AG08396 (cell line): ENCODE measurements at regions not wholly inside any gene's neighbourhood (a gene's known extent, or its start where the extent isn't known, plus 50 kb on each side); places are given as distances from the start of the nearest gene placed in this dataset.

Experiments
- DNase-seq: peaks from one replicate; pipeline ENCODE4 v3.0.0; 2012; ENCODE audit warnings: low spot score, mixed read lengths

DNA sequence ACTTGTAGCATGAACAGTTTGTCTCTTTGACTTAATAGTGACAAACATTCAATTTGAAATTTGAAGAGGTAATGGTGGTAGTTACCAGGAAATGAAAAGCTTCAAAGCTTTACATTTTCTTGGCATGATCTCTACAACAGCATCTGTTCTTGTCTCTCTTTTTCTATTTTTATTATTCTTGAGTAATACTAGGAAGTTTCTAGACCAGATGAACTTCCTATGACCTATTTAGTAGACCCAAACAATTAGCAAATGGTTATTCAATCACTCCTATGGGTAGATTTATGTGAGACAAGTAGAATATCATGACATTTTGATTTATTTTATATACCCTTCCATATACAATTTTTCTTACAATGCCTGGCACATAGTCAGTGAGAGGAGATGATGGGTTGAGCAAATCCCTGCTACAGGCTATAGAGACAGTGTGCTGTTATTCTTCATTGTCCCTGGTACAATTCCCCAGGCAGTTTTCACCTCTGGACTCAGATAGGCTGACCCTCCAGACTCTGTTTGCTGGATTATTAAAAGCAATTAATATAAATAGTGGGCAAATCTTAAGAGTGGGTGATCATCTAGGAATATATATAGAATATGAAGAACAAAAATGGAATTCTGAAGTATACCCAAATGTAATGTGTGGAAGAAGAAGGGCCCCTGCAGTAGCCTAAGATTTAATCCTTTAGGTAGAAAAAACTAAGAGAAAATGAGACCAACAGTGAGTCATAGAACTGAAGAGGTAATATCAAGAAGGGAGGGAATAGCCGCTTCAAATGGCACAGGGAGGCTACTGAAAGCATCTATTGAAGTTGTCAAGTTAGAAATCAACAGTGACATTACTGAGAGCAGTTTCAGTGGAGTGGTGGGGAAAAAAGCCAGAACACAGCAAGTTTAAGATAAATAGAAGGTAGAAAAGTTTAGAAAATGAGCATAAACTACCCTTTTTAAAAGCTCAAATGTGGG is 512.0 kb downstream of the FOXG1 start:
- no peak for DNase-seq

- peak; percentile 5 for DNase-seq
Observed at GRCh38 chr14:29282169-29282568, 515.6 kb downstream of the FOXG1 start.

GRCh38 chr14:29290441-29290840 is 523.9 kb downstream of the FOXG1 start:
- no peak for DNase-seq

DNA sequence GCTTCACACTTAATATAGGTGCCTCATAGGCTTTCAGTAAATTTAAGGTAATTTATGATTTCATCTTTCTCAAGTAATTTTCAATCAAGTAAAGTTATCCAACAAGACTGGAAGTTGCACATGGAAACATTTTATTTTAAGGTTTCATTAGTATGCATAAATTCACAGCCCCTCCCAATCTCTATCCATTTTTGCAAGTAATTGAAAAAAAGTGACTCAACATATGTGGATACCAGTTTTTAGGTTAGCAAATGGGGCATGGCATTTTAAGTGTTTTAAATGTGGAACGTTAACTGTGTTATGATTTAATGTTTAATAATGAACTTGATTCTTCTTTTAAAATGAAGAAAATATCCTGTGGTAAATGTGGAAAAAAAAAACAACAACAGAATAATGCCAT is 532.8 kb downstream of the FOXG1 start:
- no peak for DNase-seq

- no peak for DNase-seq
Observed at GRCh38 chr14:29301571-29301970, 535.0 kb downstream of the FOXG1 start.

GRCh38 chr14:29310210-29310609 is 543.6 kb downstream of the FOXG1 start:
- no peak for DNase-seq

DNA sequence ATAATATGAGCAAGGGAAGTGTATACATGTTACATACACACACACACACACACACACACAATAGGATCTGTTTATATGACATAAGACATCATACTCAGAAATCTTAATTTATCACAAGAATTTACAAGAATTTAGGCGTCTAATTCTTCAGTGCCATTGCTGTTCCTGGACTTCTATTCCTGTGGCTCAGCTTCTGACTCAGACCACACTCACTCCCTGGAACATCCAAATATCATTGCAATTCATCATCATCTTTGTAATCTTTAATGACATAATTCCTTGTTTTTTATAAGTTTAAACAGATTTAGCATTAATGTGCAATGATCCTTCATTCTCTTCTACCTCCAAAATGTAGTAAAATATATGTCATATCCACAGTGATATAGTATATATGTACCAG is 544.2 kb downstream of the FOXG1 start:
- DNase-seq = peak; percentile 29

DNA sequence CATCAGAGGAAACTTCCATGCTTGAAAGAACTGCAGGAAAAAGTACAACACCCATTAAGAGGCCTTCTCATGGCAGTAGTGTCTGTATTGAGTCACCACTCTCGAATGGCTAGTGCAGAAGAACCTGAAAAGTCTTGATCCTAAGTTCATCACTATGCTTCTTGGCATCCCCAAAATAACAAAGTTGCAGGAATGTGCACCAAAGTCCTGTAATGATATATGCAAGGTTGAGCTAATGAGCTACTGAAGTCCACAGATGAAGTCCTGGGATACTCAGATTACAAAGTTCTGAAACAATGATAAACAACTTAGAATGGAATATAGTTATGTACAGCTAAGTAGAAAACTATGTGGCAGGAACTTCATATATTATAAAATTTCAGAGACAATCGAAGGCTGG is 545.4 kb downstream of the FOXG1 start:
- DNase-seq = no peak

DNA sequence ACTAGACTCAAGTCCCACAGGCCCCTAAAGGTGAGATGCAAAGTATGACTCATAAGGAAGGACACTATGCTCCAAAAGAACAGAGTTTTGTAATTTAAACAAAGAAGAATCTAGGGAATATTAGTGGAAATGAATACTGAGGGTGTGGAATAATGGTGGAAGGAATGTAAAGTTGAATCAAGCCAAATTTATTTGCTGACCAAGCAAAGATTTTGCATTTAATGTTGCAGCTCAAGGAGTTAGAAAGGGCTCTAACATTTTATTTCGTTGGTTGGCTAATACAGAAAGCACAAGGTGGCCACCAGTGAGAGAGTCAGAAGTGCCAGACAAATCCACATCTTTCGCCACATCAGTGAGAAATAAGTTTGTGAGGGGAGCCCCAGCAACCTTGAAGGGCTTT is 550.3 kb downstream of the FOXG1 start:
- no peak for DNase-seq

DNA sequence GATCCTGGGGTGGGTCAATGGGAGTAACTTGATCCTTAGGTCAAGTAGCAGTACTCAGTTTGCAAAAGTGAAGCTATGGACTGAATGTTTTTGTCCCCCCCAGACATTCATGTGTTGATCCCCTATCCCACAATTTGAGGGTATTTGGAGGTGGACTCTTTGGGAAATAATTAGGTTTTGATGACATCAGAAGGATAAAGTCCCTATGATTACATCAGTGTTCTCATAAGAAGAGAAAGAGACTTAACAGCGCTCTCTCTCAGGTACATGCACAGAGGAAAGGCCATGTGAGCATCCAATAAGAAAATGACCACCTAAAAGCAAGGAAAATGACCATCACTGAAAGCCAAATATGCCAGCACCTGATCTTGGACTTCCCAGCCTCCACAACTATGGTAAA is 550.8 kb downstream of the FOXG1 start:
- no peak for DNase-seq

DNA sequence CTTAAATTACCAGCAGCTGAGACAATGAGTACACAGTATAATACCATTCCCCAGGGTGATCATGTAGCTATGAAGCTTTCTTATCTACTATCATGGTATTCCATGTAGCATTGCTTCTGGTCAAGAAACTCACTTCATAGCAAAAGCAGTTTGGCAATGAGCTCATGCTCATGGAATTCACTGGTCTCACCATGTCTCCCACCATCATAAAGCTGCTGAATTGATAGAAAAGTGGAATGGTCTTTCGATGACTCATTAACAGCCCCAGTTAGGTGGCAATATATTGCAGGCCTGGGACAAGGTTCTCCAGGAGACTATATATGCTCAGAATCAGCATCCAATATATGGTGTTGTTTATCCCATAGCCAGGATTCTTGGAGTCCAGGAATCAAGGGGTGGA is 553.7 kb downstream of the FOXG1 start:
- no peak for DNase-seq

- peak; percentile 37 for DNase-seq
Observed at GRCh38 chr14:29321646-29322045, 555.1 kb downstream of the FOXG1 start.

DNA sequence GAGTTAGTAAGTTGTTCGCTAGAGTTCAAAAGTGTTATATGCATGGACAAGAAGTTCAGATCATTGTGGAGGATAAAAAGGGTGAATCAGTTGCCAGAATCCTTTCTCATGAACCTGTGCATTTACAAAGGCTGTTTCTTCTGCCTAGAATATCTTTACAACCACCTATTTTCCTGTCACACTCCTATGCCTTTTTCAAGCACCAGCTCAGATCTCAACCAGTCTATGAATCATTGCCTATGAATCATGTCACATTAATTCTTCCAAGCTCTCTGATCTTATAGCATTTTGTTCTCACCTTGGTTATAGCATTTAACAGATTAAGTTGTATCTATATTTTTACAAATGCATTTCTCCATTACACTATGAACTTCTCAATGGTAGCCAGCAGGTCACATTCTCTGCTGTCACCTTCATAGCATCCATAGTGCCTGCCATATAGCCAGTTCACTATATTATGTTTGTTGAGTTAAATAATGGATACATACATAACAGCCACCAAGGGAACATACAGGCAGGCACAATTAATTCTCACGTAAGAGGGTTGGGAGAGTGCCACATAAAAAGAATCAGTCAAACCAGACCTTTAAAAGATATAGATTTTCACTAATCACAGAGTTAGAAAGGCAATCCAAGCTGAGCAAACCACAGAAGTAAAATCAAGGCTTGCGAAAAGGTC is 573.0 kb downstream of the FOXG1 start:
- no peak for DNase-seq

- DNase-seq = no peak
Observed at GRCh38 chr14:29348504-29348903, 579.1 kb downstream of the PRKD1 start.

DNA sequence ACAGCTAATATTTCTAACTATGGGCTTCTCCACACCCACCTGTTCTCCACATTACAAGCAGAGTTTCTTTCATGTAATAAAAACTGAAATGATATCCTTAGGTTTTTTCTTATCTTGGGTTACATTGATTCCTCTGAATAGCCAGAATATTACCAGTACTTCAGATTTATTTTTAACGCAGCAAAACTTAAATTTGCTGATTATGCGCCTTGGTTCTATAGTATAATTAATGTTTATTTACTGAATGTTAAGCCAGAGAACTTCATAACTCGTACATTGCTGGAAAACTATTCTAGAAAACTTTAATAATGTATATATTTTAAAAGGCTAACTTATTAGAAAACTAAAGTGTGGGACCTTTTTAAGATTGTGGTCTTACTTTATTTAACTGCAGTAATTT is 577.2 kb downstream of the PRKD1 start:
- no peak for DNase-seq

DNA sequence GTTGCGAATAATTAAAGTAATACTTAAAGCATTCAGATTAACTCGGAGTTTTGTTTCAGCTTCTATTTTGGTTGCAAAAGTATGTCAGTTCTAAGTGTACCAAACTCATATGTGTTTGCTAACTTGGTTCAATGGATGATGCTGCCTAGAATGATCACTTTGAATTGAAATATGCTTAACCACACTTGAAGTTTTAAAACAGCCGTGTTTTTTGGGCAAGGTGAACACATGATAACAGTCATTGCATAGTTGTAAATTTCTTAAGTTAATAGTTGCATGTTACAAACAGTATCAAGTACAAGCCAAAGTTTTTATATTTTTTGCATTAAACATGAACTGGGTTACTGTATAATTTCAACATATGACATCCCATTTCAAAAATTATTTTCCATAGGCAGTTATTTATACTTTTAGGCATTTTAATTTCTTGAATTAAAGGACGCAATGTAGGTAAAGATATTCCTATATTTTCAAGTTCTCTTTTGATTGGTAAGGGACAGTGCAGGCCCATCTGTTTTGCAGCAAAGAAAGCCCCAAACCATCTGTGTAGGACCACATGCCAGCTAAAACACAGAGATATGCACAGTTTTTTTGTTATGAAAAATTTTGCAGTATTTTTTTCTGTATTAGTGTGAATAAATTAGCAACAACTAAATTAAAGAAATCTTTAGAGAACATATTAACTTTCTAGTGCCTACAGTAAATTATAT is 575.5 kb downstream of the PRKD1 start:
- DNase-seq = no peak

DNA sequence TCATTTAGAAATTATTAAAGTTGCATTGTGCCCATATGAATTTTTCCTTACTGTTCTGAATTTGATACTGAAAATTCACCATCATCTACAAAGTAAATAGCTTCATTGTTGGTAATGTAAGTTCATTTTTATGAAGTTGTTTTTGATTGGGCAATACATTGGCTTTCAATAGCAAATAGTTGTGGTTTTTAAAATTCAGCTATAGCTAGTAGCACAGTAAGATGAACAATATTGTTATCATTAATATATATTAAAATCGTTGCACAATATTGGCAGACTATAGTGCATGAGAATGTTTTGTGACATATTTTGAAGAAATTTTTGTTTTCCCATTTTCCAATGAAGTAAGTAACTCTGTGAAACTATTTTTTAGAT is 575.0 kb downstream of the PRKD1 start:
- no peak for DNase-seq

DNA sequence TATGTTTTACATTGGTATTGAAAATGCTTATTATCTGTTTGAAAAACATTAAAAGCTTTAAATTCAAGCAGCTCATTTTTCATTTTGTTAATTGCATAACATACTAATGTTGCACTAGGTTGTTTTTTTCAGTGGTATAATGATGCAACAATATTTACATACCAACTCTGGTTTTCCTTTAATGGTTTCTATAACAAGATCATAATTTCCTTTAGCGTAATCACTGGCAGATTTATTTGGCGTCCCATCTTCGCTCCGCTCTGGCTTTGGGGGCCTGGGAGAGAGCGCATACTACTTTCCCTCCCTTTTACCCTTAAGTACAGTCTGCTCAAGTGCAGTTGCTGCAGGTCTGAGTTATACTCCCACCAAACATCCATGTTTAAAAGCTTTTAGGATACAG is 574.1 kb downstream of the PRKD1 start:
- DNase-seq = no peak

- DNase-seq = no peak
Observed at GRCh38 chr14:29354486-29354885, 573.2 kb downstream of the PRKD1 start.

DNA sequence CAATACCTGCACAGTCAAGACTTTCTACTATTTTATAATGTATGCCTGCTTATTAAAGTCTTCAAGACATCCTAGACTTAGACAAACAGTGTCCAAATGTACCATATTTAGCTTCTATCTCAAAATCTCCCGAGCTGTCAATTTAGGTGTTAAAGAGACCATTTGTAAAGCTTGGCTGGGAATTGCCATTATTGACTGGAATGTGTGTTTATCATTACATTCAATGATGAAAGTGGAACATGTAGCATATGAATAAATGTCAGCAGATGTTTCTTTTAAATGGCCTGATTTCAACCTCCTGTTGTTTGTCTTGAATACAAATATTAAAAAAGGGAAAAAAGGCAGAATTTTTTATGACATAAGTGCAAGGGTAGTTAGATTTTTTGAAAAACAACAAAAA is 572.3 kb downstream of the PRKD1 start:
- DNase-seq = no peak

- no peak for DNase-seq
Observed at GRCh38 chr14:29355846-29356245, 571.8 kb downstream of the PRKD1 start.

- no peak for DNase-seq
Observed at GRCh38 chr14:29360656-29361055, 567.0 kb downstream of the PRKD1 start.

GRCh38 chr14:29370024-29370423 is 557.6 kb downstream of the PRKD1 start:
- DNase-seq = no peak
